EH (cell line): ENCODE measurements at regions not wholly inside any gene's neighbourhood (a gene's known extent, or its start where the extent isn't known, plus 50 kb on each side); places are given as distances from the start of the nearest gene placed in this dataset.
"Not testable (repeated sequence)": the region's sequence is repeated elsewhere in the genome, so short reads cannot be mapped to it uniquely, and the experiment has no call there.

Experiments
- DNase-seq: peaks from one replicate; pipeline ENCODE4 v3.0.0-alpha.2; 2015; ENCODE audit warnings: low read depth

- DNase-seq: no peak
Observed at GRCh38 chr13:103525530-103525929, 459.3 kb upstream of the SLC10A2 start.

- no peak for DNase-seq
Observed at GRCh38 chr13:103523858-103524257, 457.6 kb upstream of the SLC10A2 start.

- DNase-seq: no peak
Observed at GRCh38 chr13:103521532-103521931, 455.3 kb upstream of the SLC10A2 start.

- DNase-seq: no peak
Observed at GRCh38 chr13:103517768-103518102, 451.5 kb upstream of the SLC10A2 start.

GRCh38 chr13:103517066-103517767, 451.0 kb upstream of the SLC10A2 start:
- DNase-seq: no peak

- no peak for DNase-seq
Observed at GRCh38 chr13:103516015-103516795, 450.0 kb upstream of the SLC10A2 start.

- no peak for DNase-seq
Observed at GRCh38 chr13:103515410-103515809, 449.2 kb upstream of the SLC10A2 start.

GRCh38 chr13:103514619-103515018, 448.4 kb upstream of the SLC10A2 start:
- no peak for DNase-seq

GRCh38 chr13:103514188-103514587, 448.0 kb upstream of the SLC10A2 start:
- DNase-seq: no peak

- no peak for DNase-seq
Observed at GRCh38 chr13:103510007-103510535, 443.9 kb upstream of the SLC10A2 start.

- DNase-seq: no peak
Observed at GRCh38 chr13:103497404-103497803, 431.2 kb upstream of the SLC10A2 start.

GRCh38 chr13:103487841-103488240, 421.6 kb upstream of the SLC10A2 start:
- no peak for DNase-seq

- DNase-seq: no peak
Observed at GRCh38 chr13:103473081-103473480, 406.9 kb upstream of the SLC10A2 start.

- DNase-seq: no peak
Observed at GRCh38 chr13:103471896-103472295, 405.7 kb upstream of the SLC10A2 start.

GRCh38 chr13:103469771-103470170, 403.6 kb upstream of the SLC10A2 start:
- no peak for DNase-seq

GRCh38 chr13:103466761-103467160, 400.5 kb upstream of the SLC10A2 start:
- no peak for DNase-seq

- not testable (repeated sequence) for DNase-seq
Observed at GRCh38 chr13:103460246-103460645, 394.0 kb upstream of the SLC10A2 start.

- DNase-seq: not testable (repeated sequence)
Observed at GRCh38 chr13:103457050-103457449, 390.8 kb upstream of the SLC10A2 start.

- no peak for DNase-seq
Observed at GRCh38 chr13:103451656-103452055, 385.4 kb upstream of the SLC10A2 start.

GRCh38 chr13:103443604-103444003, 377.4 kb upstream of the SLC10A2 start:
- DNase-seq: no peak

GRCh38 chr13:103437651-103438050, 371.4 kb upstream of the SLC10A2 start:
- DNase-seq: no peak

GRCh38 chr13:103436057-103436654, 369.9 kb upstream of the SLC10A2 start:
- no peak for DNase-seq

GRCh38 chr13:103431856-103432255, 365.6 kb upstream of the SLC10A2 start:
- no peak for DNase-seq
